SH-SY5Y (cell line): ENCODE measurements at regions not wholly inside any gene's neighbourhood (a gene's known extent, or its start where the extent isn't known, plus 50 kb on each side); places are given as distances from the start of the nearest gene placed in this dataset.

Experiments
- GATA2 ChIP-seq: IDR thresholded peaks from 2 replicates; pipeline ENCODE4 v1.6.1; 2011; ENCODE audit warnings: mild to moderate bottlenecking, low read depth, low read length
- GATA3 ChIP-seq: IDR thresholded peaks from 2 replicates; pipeline ENCODE4 v1.6.1; 2011; ENCODE audit warnings: low read depth, mild to moderate bottlenecking, low read length, moderate library complexity

DNA sequence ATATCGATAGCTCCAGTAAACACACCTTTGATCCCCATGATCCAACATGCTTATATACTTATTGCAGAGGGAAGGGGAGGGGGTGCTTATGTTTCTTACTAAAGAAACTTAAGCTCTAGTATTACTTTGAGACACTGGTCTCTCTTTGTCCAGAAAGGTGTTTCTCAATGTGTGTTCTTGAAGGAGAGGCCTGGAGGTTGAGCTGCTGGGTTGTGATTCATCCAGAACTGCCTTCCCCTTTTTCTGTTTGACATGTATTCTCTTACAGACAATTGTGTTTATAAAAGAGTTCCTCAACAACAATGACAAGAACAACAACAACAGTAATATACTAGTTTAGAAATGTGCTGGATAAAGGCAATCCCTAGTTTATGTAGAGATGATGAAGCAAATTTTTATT lies 516.0 kb upstream of the FAM98A start:
- TF ChIP-seq GATA3 (no peak), GATA2 (no peak)
